ENCODE measurements at regions not wholly inside any gene's neighbourhood (a gene's known extent, or its start where the extent isn't known, plus 50 kb on each side); places are given as distances from the start of the nearest gene placed in this dataset.

GRCh38 chr2:136381245-136381644, 263.3 kb upstream of the CXCR4 start:
- TF ChIP-seq CTCF (IDR thresholded peaks at IDR 0.05) (no peak), POLR2A (IDR thresholded peaks at IDR 0.05) (no peak)
